ENCODE measurements at regions not wholly inside any gene's neighbourhood (a gene's known extent, or its start where the extent isn't known, plus 50 kb on each side); places are given as distances from the start of the nearest gene placed in this dataset.

DNA sequence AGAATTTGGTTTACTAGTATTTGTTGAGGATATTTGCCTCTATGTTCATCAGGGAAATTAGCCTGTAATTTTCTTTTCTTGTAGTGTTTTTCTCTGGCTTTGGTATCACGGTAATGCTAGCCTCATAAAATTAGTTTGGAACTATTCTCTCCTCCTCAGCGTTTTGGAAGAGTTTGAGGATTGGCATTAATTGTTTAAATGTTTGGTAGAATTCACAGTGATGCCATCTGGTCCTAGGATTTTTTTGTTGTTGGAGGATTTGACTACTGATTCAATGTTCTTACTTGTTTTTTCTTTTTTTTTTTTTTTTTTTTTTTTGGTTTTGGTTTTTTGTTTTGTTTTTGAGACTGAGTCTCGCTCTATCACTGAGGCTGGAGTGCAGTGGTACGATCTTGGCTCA lies 156.2 kb upstream of the BTBD3 start:
- TF ChIP-seq JUNB (IDR thresholded peaks at IDR 0.05; ENCODE audit: unreplicated experiment) (no peak), POLR2AphosphoS5 (IDR thresholded peaks at IDR 0.05; ENCODE audit: low read depth) (no peak), EZH2 (IDR thresholded peaks at IDR 0.05; ENCODE audit: low read depth, unreplicated experiment) (no peak), EZH2phosphoT487 (IDR thresholded peaks at IDR 0.05; ENCODE audit: unreplicated experiment) (no peak), STAT1 (IDR thresholded peaks at IDR 0.05; ENCODE audit: unreplicated experiment) (no peak), ZNF331 (CRISPR knock-in tag; IDR thresholded peaks at IDR 0.05; ENCODE audit: low read depth) (no peak), CREB1 (CRISPR knock-in tag; IDR thresholded peaks at IDR 0.05; ENCODE audit: low read depth) (no peak), NANOG (IDR thresholded peaks at IDR 0.05; ENCODE audit: borderline replicate concordance) (no peak)
- TF ChIP-seq, protein P1, sequence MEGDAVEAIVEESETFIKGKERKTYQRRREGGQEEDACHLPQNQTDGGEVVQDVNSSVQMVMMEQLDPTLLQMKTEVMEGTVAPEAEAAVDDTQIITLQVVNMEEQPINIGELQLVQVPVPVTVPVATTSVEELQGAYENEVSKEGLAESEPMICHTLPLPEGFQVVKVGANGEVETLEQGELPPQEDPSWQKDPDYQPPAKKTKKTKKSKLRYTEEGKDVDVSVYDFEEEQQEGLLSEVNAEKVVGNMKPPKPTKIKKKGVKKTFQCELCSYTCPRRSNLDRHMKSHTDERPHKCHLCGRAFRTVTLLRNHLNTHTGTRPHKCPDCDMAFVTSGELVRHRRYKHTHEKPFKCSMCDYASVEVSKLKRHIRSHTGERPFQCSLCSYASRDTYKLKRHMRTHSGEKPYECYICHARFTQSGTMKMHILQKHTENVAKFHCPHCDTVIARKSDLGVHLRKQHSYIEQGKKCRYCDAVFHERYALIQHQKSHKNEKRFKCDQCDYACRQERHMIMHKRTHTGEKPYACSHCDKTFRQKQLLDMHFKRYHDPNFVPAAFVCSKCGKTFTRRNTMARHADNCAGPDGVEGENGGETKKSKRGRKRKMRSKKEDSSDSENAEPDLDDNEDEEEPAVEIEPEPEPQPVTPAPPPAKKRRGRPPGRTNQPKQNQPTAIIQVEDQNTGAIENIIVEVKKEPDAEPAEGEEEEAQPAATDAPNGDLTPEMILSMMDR (conservative IDR thresholded peaks at IDR 0.05; ENCODE audit: low read depth in 2 of 2) = no peak
- TF ChIP-seq, protein P2, sequence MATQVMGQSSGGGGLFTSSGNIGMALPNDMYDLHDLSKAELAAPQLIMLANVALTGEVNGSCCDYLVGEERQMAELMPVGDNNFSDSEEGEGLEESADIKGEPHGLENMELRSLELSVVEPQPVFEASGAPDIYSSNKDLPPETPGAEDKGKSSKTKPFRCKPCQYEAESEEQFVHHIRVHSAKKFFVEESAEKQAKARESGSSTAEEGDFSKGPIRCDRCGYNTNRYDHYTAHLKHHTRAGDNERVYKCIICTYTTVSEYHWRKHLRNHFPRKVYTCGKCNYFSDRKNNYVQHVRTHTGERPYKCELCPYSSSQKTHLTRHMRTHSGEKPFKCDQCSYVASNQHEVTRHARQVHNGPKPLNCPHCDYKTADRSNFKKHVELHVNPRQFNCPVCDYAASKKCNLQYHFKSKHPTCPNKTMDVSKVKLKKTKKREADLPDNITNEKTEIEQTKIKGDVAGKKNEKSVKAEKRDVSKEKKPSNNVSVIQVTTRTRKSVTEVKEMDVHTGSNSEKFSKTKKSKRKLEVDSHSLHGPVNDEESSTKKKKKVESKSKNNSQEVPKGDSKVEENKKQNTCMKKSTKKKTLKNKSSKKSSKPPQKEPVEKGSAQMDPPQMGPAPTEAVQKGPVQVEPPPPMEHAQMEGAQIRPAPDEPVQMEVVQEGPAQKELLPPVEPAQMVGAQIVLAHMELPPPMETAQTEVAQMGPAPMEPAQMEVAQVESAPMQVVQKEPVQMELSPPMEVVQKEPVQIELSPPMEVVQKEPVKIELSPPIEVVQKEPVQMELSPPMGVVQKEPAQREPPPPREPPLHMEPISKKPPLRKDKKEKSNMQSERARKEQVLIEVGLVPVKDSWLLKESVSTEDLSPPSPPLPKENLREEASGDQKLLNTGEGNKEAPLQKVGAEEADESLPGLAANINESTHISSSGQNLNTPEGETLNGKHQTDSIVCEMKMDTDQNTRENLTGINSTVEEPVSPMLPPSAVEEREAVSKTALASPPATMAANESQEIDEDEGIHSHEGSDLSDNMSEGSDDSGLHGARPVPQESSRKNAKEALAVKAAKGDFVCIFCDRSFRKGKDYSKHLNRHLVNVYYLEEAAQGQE (IDR thresholded peaks at IDR 0.05; ENCODE audit: unreplicated experiment) = no peak
- TF ChIP-seq, protein P3, sequence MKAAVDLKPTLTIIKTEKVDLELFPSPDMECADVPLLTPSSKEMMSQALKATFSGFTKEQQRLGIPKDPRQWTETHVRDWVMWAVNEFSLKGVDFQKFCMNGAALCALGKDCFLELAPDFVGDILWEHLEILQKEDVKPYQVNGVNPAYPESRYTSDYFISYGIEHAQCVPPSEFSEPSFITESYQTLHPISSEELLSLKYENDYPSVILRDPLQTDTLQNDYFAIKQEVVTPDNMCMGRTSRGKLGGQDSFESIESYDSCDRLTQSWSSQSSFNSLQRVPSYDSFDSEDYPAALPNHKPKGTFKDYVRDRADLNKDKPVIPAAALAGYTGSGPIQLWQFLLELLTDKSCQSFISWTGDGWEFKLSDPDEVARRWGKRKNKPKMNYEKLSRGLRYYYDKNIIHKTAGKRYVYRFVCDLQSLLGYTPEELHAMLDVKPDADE (IDR thresholded peaks at IDR 0.05) = no peak

All from GM23338 (cell line).